ENCODE measurements at regions not wholly inside any gene's neighbourhood (a gene's known extent, or its start where the extent isn't known, plus 50 kb on each side); places are given as distances from the start of the nearest gene placed in this dataset.
"Not testable (repeated sequence)": the region's sequence is repeated elsewhere in the genome, so short reads cannot be mapped to it uniquely, and the experiment has no call there.

DNA sequence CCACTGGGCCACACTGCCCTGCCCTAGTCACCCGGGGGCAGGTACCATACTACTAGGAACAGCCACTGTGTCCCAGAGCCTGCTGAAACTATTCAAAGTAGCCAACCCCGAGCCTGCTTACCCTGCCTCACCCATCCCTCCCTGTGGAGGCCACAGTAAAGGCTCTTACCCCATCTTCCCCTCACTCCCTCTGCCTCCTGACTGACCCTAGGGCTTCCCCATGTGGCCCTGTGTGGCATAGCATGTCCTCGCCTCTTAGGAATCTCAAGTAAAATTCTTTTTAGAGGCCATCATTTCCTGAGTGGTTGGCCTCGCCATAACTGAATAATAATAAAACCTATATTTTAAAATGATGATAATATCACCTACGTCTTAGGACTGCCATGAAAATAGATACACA lies 112.2 kb upstream of the SLC6A11 start:
- DNase-seq, result no peak

DNA sequence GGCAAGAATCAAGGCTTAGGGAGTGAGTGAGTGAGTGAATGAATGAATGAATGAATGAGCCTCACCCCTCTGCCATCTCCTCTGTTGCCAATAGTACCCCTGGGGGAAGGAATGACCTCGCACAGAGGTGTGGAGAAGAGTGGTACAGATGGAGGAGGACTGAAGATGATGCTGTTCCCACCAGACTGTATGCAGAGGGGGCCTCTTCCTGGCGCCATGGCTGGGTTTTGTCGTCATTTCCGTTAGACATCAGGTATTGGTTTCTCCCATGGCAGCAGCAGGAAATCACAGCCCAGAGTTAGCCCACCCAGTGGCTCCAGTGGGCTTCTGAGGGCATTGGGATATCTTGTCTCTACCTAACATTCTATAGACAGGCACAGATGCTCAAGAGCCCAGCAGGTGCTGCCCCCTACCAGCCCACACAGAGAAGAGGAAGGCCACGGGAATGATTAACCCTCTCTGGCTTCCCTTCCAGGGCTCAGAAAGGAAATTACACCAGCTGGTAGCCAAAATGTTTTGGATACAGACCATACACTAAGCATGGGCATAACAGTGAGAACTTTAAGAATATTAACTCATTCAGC lies 109.8 kb upstream of the SLC6A11 start:
- peak in 1 of 14 donors; percentile 64 for DNase-seq

DNA sequence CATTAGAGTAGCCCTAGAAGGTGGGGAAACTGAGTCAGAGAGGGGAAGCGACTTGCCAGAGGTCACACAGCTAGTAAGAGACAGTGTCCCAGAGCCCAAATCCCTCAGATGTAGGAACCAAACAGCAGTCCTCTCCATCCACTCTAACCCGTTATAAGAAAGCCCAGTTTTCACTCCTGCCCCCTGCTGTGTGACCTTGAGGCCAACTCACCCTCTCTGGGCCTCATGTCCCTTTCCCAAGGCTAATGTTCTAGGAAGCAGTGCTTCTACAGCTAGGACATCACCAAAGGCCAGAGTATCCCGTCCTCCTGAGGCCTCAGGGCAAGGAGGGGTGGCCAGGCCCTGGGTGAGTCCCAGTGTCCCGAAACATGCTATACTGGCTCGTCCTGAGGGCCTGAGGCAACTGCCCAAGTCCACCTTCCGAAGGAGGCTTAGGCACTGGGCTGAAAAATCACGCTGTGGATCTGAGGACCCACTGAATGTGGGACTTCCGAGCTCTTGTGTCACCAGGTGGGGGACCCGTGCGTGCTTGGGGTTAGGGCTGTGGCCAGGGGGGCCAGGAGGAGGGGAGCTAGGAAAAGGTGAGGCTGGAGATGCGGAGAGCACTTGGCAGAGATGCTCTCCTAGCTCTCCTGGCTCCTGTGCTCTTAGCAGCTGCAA lies 109.2 kb upstream of the SLC6A11 start:
- peak in 1 of 14 donors; percentile 35 for DNase-seq

DNA sequence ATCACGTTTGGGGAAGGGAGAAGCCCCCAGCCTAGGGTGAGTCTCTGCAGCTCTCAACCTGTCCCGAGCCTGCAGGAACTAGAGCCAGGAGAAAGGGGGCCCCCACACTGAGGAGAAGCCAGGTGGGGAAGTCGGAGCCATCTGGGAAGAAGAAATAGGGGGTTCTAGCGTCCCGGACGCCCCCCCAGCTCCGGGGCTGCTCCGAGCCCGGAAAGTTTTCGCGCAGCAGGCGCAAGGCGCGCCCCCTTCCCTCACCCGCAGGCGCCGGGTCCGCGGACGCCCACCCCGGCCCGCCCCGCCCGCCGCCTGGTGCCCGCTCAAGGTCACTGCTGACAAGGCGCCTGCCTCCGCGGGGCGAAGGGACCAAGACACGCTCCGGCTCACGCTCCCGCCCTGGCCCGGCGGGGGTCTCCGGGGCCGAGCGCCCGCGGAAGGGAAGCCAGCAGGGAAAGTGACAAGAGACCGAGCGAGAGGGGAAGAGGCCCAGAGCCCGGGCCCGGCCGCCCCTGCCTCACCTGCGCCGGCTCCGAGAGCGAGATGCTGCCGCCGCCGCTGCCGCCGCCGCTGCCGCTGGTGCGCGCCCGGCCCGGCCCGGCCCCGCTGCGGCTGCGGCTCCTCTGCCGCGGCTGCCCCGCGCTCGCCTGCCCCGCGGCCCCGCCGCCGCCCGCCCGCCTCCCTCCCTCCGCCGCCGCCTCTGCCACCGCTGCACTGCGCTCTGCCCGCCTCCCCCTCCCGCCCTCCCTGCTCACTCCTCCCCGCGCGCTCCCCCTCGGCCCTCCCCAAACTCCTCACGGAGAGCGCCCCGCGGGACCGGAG lies 108.4 kb upstream of the SLC6A11 start:
- DNase-seq, result peak in 4 of 14 donors; percentile 13 to 44 (median 28)

DNA sequence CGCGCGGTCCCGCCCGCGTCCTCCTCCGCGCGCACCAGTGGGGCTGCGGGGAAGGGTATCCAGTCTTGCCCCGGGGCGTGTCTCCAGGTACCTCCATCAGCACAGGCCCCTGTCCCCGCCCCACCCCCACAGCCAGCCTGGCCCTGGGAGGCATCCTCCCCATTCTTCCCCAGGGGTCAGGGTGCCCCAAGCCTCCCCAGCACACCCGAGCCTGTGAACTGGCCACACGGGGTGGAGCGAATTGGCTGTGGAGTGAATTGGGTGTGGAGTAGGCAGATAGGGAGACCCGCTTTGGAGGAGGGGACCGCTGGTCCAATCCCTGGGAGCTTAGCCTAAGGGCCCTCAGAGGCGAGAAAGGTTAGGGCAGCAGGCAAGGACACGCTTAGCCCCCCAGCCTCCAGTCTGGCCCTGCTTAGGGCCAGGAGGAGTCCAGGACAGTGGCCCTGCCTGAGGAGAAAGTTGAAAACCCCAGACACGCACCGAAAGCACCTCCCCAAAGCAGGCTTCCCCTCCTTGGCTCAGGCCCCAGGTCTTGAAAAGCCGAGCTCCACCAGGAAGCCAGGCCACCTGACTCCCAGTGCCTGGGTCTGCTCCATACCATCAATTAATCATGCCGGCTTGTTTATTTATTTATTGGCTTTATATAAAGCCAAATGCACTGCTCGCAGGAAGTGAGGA lies 107.7 kb upstream of the SLC6A11 start:
- DNase-seq, result peak in 6 of 14 donors; percentile 7 to 44 (median 20)

DNA sequence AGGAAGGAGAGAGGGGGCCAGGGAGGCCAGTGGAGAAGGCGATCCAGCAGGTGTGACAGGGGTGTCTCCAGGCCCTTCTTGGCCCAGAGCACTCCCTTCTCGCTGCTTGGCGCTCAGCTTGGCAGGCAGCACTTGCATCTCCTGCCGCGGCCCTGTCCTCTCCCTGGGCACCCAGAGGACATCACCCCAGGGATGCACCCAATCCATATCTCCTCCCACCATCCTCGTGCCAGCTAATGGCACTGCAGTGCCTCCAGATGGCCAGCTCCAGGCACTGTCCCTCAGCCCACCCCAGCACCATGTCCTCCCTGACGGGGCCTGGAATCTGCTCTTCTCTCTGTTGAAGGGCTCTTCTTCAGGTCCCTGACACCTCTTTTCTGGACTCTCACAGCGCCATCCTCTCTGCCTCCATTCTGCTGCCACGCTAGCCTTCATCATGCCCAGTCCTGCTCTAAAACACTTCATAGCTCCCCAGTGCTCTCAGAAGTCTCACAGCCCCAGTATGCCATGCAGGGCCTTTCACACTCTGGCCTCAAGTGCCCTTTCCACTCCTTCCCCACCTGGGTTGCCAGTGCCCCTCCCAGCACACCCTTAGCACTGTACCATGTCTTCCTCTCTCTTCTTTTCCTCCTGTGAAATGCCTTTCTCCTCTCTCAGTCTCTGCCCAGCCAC lies 106.8 kb upstream of the SLC6A11 start:
- peak in 2 of 14 donors; percentile 14 to 55 for DNase-seq

DNA sequence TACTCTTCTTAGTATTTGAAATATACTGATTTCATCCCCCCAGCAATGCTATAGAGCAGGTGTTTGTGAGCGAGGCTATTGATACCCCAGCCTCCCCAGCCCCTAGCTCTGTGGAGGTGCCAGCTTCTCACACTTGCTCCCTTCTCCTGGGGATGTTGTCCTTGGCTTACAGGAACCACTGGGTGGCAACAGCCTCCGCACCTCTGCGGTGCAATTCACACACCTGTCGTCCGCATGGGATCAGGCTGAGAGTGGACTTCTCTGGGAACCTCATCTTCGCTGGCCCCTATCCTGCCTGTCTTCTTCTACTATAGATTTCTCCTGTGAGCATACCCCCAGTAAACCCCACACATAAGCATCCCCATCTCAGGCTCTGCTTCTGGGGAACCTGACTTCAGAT lies 103.9 kb upstream of the SLC6A11 start:
- DNase-seq, result no peak

DNA sequence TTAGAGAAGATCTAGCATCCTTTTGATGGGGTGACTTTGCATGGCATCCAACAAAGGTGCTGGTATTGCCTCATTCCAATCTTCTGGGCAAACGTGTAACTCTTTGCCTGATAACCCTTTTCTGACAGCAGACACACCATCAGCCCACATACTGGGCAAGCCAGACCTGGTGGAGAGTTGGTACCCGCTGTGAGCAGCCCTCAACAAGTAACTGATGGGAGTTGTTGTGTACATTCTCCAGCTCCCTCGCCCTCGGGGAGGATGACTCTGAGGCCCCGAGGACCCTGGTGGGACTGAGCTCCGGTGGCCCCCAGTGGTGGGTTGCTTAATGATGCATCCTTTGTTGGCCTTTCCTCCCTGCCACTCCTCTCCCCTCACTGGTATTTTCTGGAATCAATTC lies 102.4 kb upstream of the SLC6A11 start:
- DNase-seq, result no peak

DNA sequence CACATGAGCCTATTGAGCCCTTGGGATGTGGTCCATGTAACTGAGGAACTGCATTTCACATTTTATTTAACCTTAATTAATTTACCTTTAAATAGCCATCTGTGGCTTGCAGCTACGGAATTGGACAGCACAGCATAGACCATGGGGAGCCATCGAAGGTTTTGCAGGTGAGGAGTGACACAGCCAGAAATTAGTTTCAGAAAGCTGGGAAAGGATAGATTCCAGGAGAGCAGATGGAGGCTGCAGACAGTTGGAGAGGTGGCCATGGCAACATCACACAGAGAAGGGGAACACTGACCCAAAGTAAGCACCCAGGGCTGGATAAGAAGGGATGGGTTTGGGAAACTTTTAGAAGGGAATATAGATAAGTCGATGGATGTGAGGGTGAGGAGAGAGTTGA lies 100.1 kb upstream of the SLC6A11 start:
- peak in 1 of 14 donors; percentile 57 for DNase-seq

DNA sequence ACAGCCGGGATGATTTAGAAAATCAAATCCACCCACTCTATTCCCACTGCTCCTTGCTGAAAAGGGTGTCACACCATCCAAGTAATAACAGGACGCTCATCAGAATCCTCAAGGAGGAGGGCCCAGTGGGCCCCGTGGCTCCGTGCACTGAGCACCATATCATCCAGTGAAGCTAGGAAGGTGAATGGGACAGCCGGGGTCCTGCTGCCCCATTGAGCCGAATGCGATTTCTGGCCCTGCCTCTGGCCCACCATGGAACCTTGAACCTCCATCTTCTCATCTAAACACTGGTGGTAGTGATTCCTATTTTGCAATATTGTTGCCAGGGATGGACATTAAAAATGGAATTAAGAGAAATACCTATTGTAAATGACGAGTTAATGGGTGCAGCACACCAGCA lies 99.1 kb upstream of the SLC6A11 start:
- no peak for DNase-seq

DNA sequence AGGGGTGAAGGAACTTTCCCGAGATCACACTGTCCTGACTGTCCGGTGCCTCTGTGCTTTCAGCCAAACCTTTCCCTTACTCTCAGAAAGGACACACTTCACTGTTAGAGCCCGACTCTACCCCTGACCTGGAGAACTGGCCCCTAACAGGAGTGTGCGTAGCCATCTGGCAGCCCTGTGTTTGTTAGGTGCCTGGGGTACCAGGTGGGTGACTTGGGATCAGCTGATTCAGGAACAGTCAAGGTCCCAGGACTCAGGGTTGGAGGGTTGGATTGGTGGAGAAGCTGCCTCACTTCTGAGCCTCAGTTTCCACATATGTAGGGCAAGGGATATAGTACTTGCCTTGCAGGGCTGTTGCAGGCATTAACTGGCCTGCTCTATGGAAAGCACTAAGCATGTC lies 98.3 kb upstream of the SLC6A11 start:
- DNase-seq, result no peak

DNA sequence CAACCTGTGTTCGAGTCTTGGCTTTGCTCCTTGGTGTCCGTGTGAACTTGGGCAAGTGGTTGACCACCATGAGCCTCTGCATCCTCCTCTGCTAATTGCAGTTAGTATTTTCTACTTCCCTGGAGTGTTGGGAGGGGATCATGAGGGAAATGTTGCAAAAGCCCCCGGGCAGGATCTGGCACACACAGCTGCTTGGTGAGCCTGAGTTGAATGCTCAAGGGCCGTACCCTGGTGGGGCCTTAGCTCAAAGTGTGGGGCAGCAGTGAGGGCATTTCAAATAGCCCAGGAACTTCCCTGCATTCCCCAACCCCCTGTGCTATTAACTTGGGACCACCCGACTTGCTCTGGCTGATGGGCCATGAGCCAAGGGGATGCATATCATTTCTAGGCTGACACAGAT lies 94.9 kb upstream of the SLC6A11 start:
- no peak for DNase-seq

DNA sequence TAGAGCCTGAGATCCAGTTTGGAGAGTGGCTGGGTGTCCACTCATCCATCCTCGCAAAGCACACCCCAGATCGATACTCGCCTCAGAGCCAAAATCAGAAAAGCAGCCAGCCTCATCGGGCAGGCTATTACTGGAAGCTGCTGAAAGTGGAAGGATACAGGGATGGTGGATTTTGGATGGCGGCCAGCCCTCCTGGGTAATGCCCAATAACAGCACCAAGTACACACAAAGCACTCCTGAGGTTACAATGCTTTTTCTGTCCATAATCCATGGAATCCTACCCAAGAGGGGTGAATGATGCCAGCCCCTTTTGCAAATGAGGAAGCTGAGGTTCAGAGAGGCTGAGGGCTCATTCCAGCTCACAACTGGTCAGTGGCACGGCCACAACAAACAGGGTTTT lies 93.1 kb upstream of the SLC6A11 start:
- peak in 2 of 14 donors; percentile 3 to 13 for DNase-seq

DNA sequence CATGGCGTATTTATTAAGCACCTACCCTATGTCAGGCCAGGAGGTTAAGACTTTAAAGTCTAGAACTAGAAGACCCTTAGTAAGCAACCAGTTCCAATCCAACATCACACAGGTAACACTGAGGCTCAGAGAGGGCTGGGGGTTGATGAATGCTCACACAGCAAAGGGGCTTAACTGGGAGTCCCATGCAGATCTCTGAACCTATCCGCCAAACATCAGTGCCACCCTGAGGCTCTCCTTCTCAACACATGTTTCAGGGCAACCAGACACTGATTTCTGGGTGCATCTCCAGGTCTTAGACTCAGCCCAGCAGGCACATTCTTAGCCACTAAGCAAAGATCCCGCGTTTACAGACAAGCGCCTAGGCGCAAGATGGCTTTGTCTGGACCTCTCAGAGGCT lies 92.0 kb upstream of the SLC6A11 start:
- DNase-seq, result no peak

DNA sequence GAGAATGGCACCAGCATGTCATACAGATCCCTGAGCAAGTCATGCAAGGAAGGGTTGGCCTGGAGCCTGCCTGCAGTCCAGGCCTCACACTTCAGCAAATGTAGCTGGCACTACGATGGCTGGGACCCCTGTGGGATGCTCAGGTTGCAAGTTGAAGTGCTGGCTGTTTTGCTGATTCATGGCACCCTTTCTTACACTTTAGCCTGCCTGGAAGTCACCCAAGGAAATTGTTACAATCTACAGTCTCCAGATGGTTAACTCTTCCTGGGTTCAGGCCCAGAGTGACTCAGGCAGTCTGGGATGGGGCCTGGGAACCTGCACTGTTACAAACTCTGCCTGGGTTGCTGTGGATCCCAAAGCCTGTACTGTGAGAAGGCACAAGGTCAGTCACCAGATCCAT lies 91.0 kb upstream of the SLC6A11 start:
- no peak for DNase-seq

DNA sequence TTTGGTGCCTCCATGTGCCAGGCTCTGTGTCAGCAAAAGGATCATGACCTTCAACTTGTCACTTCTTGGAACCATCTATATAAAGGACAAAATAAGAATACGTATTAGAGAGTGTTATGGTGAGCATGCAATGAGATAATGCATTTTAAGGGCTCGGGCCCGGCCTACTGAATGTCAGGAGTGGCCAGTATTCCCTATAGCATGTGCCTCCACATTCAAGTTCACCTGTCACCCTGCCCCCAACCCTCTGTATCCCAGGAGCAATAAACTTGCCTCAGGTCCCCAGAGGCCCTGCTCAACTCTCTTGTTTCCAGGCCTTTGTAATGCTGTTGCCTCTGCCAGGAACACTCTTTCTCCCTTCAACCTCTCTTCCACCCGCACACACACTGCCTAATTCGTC lies 90.2 kb upstream of the SLC6A11 start:
- DNase-seq, result no peak

DNA sequence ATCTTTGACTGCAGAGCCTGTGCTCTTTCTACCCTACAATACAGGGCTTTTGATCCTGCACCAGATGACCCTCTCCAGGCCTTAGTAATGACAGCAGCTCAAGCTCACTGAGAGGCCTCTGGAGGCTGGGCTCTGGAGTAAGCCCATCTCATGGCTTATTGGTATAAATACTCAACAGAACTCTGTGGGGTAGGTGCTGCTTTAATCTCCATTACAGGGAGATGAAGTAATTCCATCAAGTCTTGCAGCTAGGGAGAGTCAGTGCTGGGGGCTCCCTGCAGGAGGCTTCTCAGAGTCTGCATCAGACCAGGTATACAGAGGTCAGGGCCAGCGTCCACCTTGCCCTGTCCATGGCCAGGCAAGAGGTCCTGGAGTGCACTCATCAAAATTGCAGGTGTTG lies 89.2 kb upstream of the SLC6A11 start:
- DNase-seq, result no peak

DNA sequence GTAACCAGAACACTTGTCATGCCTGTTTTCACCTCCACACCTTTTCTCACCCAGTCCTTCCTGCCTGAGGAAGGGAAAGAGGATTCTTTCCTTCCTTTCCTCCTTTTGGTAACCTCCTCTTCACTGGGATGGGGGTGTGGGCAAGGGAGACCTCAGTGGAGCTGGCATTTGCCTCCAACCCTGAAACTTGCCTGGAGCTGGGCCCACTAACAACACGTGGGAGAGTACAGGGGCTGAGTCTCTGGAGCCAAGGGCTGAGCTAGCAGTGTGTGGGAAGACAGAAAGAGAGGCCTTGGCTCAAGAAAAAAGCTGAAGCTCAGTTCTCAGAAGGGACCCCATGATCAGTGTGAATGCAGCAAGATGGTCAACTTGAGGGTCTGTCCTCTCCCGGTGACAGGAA lies 86.6 kb upstream of the SLC6A11 start:
- no peak for DNase-seq

DNA sequence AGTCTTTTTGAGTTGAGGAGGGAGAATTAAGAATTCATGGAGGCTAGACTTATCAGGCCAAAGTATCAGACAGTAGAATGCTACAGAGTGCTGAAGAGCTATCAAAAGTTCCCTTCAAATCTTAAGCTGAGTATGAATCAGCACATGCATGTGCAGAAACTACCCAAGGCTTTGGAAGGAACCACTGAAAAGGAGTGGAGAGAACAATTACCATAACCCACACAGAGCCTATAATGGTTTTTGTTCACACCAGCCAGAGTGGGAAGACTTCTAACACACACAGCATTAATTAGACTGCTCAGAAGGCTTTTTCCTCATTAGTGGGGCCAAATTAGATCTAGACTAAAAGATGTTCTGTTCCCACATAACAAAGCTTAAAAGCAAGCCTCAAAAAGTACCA lies 83.7 kb upstream of the SLC6A11 start:
- DNase-seq, result no peak

DNA sequence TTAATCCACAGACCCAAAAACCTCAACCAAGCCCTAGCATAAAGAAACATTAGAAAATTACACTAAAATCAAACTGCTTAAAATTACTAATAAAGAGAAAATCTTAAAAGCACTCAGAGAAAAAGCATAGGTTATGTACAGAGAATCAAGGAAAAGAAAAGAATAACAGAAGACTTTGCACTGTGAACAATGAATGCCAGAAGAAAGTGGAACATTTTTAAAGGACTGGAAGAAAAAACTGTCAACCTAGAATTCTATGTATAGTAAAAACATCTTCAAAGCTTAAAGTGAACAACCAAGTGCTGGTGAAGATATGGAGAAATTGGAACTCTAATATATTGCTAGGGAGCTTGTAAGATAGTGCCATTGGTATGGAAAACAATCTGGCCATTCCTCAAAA lies 82.7 kb upstream of the SLC6A11 start:
- no peak for DNase-seq

DNA sequence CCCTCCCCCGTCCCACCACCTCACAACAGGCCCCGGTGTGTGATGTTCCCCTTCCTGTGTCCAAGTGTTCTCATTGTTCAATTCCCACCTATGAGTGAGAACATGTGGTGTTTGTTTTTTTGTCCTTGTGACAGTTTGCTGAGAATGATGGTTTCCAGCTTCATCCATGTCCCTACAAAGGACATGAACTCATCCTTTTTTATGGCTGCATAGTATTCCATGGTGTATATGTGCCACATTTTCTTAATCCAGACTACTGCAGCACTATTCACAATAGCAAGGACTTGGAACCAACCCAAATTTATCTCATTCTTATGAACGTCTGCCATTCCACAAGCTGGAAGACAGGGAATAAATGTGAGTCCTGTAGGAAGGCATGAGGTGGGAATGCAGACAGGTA lies 79.6 kb upstream of the SLC6A11 start:
- DNase-seq, result not testable (repeated sequence)

DNA sequence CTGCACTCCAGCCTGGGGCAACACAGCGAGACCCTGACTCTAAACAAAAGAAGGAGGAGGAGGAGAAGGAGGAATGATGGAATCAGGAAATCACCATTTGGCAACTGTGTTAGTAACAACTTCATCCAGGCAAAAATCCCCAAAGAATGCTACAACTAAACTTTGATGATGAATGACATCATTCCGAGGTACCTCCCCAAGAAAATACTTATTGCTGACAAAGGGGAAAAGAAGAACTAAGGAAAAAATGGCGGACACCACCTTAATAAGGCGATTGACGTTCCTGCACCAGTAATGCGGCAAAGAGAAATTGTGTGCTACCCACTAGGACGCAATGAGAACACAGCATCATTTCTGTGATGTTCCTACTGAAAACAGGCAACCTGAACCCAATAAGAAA lies 78.2 kb upstream of the SLC6A11 start:
- no peak for DNase-seq

Measured in C1 segment of cervical spinal cord (tissue), 14 donors.